Trophoblast cell (in vitro differentiated cells and primary cell): ENCODE measurements at regions not wholly inside any gene's neighbourhood (a gene's known extent, or its start where the extent isn't known, plus 50 kb on each side); places are given as distances from the start of the nearest gene placed in this dataset.
"Not testable (repeated sequence)": the region's sequence is repeated elsewhere in the genome, so short reads cannot be mapped to it uniquely, and the experiment has no call there.

Source experiments
- DNase-seq, 2 donors: peaks; one replicate each; pipeline ENCODE4 v3.0.0-alpha.2; 2016
- H2AFZ ChIP-seq: 2 replicates; pipeline ENCODE4 v1.6.1; 2013; ENCODE audit warnings: low read length, moderate library complexity, mild to moderate bottlenecking; ENCODE audit not compliant: insufficient read depth, poor library complexity
- H2AK5ac ChIP-seq: 2 replicates; pipeline ENCODE4 v1.6.1; 2013; ENCODE audit warnings: mild to moderate bottlenecking, low read length
- H2BK120ac ChIP-seq: 2 replicates; pipeline ENCODE4 v1.6.1; 2013; ENCODE audit warnings: low read length, mild to moderate bottlenecking, moderate library complexity; ENCODE audit not compliant: insufficient read depth, poor library complexity
- H2BK12ac ChIP-seq: 2 replicates; pipeline ENCODE4 v1.6.1; 2013; ENCODE audit warnings: mild to moderate bottlenecking, low read length, moderate library complexity
- H2BK5ac ChIP-seq: 2 replicates; pipeline ENCODE4 v1.6.1; 2013; ENCODE audit warnings: low read length, low read depth, moderate library complexity, mild to moderate bottlenecking; ENCODE audit not compliant: poor library complexity
- H3K14ac ChIP-seq: 2 replicates; pipeline ENCODE4 v1.6.1; 2013; ENCODE audit warnings: mild to moderate bottlenecking, low read length
- H3K18ac ChIP-seq: 2 replicates; pipeline ENCODE4 v1.6.1; 2013; ENCODE audit warnings: mild to moderate bottlenecking, low read length
- H3K23ac ChIP-seq: 2 replicates; pipeline ENCODE4 v1.6.1; 2013; ENCODE audit warnings: low read length
- H3K27ac ChIP-seq: 2 replicates; pipeline ENCODE4 v1.5.1; 2013; ENCODE audit warnings: low read depth, mild to moderate bottlenecking, inconsistent platforms, low read length, moderate library complexity
- H3K27me3 ChIP-seq: 2 replicates; pipeline ENCODE4 v1.6.1; 2013; ENCODE audit warnings: inconsistent platforms, mild to moderate bottlenecking, low read length, moderate library complexity; ENCODE audit not compliant: insufficient read depth
- H3K36me3 ChIP-seq, 2 experiments: 1 replicate in 1 of 2; 2 replicates in 1 of 2; pipeline ENCODE4 v1.6.1; 2013; ENCODE audit warnings: low read length in 2 of 2, mild to moderate bottlenecking in 2 of 2, moderate library complexity in 1 of 2; ENCODE audit not compliant: insufficient read depth in 2 of 2, control insufficient read depth in 1 of 2
- H3K4ac ChIP-seq: 2 replicates; pipeline ENCODE4 v1.6.1; 2013; ENCODE audit warnings: low read depth, mild to moderate bottlenecking, low read length, moderate library complexity
- H3K4me1 ChIP-seq, 2 experiments: 1 replicate in 1 of 2; 2 replicates in 1 of 2; pipeline ENCODE4 v1.6.1; 2013; ENCODE audit warnings: low read length in 2 of 2, mild to moderate bottlenecking in 2 of 2, moderate library complexity in 1 of 2; ENCODE audit not compliant: insufficient read depth in 2 of 2, control insufficient read depth in 1 of 2
- H3K4me2 ChIP-seq: 2 replicates; pipeline ENCODE4 v1.6.1; 2013; ENCODE audit warnings: inconsistent platforms, mild to moderate bottlenecking, low read length, moderate library complexity
- H3K4me3 ChIP-seq: 2 replicates; pipeline ENCODE4 v1.5.1; 2013; ENCODE audit warnings: mild to moderate bottlenecking, low read depth, low read length, inconsistent platforms
- H3K79me1 ChIP-seq: one replicate; pipeline ENCODE4 v1.6.1; 2013; ENCODE audit warnings: low read length
- H3K79me2 ChIP-seq: 2 replicates; pipeline ENCODE4 v1.6.1; 2013; ENCODE audit warnings: low read length, mild to moderate bottlenecking; ENCODE audit not compliant: control insufficient read depth, insufficient read depth, poor library complexity
- H3K9ac ChIP-seq: 2 replicates; pipeline ENCODE4 v1.6.1; 2013; ENCODE audit warnings: mild to moderate bottlenecking, low read length
- H3K9me3 ChIP-seq: 2 replicates; pipeline ENCODE4 v1.6.1; 2013; ENCODE audit warnings: low read depth, mild to moderate bottlenecking, control low read depth, inconsistent platforms, low read length; ENCODE audit not compliant: insufficient read depth
- H4K12ac ChIP-seq: 2 replicates; pipeline ENCODE4 v1.6.1; 2013; ENCODE audit warnings: low read depth, mild to moderate bottlenecking, low read length, moderate library complexity
- H4K8ac ChIP-seq: 2 replicates; pipeline ENCODE4 v1.6.1; 2013; ENCODE audit warnings: low read depth, mild to moderate bottlenecking, low read length, moderate library complexity
- H4K91ac ChIP-seq: one replicate; pipeline ENCODE4 v1.6.1; 2013; ENCODE audit warnings: low read depth, mild to moderate bottlenecking, low read length, moderate library complexity
- WGBS: extraction: QIAGEN DNeasy Blood & Tissue Kit; methylation state at CpG from one replicate; pipeline ENCODE4 v1.1.7; 2013; ENCODE audit warnings: missing lambda C conversion rate; ENCODE audit not compliant: insufficient read length, insufficient coverage; ENCODE audit errors: extremely low coverage; 5-methylcytosine and 5-hydroxymethylcytosine counted together

- Histone ChIP-seq H3K9ac (no peak overlapping the region), H4K12ac (no peak overlapping the region), H2BK12ac (no peak overlapping the region), H3K9me3 (no peaks in the 10 kb centered on the region), H3K4me3 (no peak overlapping the region), H4K8ac (no peak overlapping the region), H3K79me1 (no peaks in the 10 kb centered on the region), H3K14ac (no peak overlapping the region), H3K79me2 (no peaks in the 10 kb centered on the region), H3K36me3 (no peaks in the 10 kb centered on the region), H2BK120ac (no peak overlapping the region), H2AK5ac (no peak overlapping the region), H3K23ac (no peak overlapping the region), H3K27ac (no peak overlapping the region), H3K4me2 (no peak overlapping the region), H2AFZ (no peak overlapping the region), H2BK5ac (no peak overlapping the region), H3K4ac (no peak overlapping the region), H3K18ac (no peak overlapping the region), H4K91ac (no peak overlapping the region), H3K4me1 (no peaks in the 10 kb centered on the region), H3K27me3 (no peaks in the 10 kb centered on the region)
- no peak for DNase-seq
- no CpG with 5 or more reads among the region's 4 CpGs for WGBS
These were observed 364.2 kb upstream of the CNTN3 start for GRCh38 chr3:74978684-74979083.

GRCh38 chr3:74985028-74985904 is 370.8 kb upstream of the CNTN3 start:
- not testable (repeated sequence) for H2BK12ac ChIP-seq, H2AFZ ChIP-seq, H4K91ac ChIP-seq, H3K4me3 ChIP-seq, H4K12ac ChIP-seq, H2BK120ac ChIP-seq, H2BK5ac ChIP-seq, H3K79me1 ChIP-seq, H3K27me3 ChIP-seq, H3K9me3 ChIP-seq, DNase-seq, H3K9ac ChIP-seq, H4K8ac ChIP-seq, H3K18ac ChIP-seq, H2AK5ac ChIP-seq, H3K4me1 ChIP-seq, H3K4me2 ChIP-seq, H3K23ac ChIP-seq, H3K79me2 ChIP-seq, H3K4ac ChIP-seq, H3K14ac ChIP-seq, H3K27ac ChIP-seq, H3K36me3 ChIP-seq
- WGBS, result no CpG with 5 or more reads among the region's 34 CpGs

GRCh38 chr3:74988095-74988494 is 373.6 kb upstream of the CNTN3 start:
- Histone ChIP-seq H3K27ac (no peak overlapping the region), H3K27me3 (no peaks in the 10 kb centered on the region), H2BK5ac (no peak overlapping the region), H3K79me2 (no peaks in the 10 kb centered on the region), H2BK12ac (no peak overlapping the region), H3K18ac (no peak overlapping the region), H3K4me3 (no peak overlapping the region), H3K14ac (no peak overlapping the region), H4K8ac (no peak overlapping the region), H3K9ac (no peak overlapping the region), H3K36me3 (no peaks in the 10 kb centered on the region), H3K79me1 (no peaks in the 10 kb centered on the region), H3K23ac (no peak overlapping the region), H4K12ac (no peak overlapping the region), H2AK5ac (no peak overlapping the region), H3K4ac (no peak overlapping the region), H3K9me3 (no peaks in the 10 kb centered on the region), H2BK120ac (no peak overlapping the region), H3K4me1 (no peaks in the 10 kb centered on the region), H3K4me2 (no peak overlapping the region), H2AFZ (no peak overlapping the region), H4K91ac (no peak overlapping the region)
- DNase-seq, result no peak
- WGBS, result no CpG with 5 or more reads among the region's 3 CpGs

- Histone ChIP-seq H4K91ac (no peak overlapping the region), H2AK5ac (no peak overlapping the region), H2BK5ac (no peak overlapping the region), H3K79me1 (no peaks in the 10 kb centered on the region), H3K4me3 (no peak overlapping the region), H3K27me3 (no peaks in the 10 kb centered on the region), H3K23ac (no peak overlapping the region), H2AFZ (no peak overlapping the region), H4K12ac (no peak overlapping the region), H2BK12ac (no peak overlapping the region), H3K4me2 (no peak overlapping the region), H3K18ac (no peak overlapping the region), H3K9me3 (no peaks in the 10 kb centered on the region), H4K8ac (no peak overlapping the region), H3K36me3 (no peaks in the 10 kb centered on the region), H3K79me2 (no peaks in the 10 kb centered on the region), H3K4me1 (no peaks in the 10 kb centered on the region), H2BK120ac (no peak overlapping the region), H3K27ac (no peak overlapping the region), H3K4ac (no peak overlapping the region), H3K9ac (no peak overlapping the region), H3K14ac (no peak overlapping the region)
- no peak for DNase-seq
These were observed 378.4 kb upstream of the CNTN3 start for GRCh38 chr3:74992898-74993297.
